ENCODE measurements at regions not wholly inside any gene's neighbourhood (a gene's known extent, or its start where the extent isn't known, plus 50 kb on each side); places are given as distances from the start of the nearest gene placed in this dataset.

DNA sequence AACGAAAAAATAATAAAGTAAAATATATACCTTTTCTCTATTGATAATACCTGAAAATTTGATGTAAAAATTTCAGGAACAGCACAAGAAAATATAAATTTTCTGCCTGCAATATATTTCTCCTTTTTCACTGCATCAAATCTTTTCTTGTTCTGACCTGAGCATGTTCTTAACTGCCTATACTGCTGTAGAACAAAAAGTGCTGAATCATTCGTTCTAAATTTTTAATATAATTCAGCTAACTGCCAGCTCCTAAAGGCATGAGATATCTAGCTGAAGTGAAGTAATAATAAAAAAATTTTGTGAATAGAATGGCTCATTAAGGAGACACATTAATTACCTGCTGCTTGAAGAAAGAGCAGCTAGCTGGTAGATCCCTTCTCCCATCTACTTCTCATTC is 188.6 kb upstream of the FKBP1C start:
- TF ChIP-seq, protein P1, sequence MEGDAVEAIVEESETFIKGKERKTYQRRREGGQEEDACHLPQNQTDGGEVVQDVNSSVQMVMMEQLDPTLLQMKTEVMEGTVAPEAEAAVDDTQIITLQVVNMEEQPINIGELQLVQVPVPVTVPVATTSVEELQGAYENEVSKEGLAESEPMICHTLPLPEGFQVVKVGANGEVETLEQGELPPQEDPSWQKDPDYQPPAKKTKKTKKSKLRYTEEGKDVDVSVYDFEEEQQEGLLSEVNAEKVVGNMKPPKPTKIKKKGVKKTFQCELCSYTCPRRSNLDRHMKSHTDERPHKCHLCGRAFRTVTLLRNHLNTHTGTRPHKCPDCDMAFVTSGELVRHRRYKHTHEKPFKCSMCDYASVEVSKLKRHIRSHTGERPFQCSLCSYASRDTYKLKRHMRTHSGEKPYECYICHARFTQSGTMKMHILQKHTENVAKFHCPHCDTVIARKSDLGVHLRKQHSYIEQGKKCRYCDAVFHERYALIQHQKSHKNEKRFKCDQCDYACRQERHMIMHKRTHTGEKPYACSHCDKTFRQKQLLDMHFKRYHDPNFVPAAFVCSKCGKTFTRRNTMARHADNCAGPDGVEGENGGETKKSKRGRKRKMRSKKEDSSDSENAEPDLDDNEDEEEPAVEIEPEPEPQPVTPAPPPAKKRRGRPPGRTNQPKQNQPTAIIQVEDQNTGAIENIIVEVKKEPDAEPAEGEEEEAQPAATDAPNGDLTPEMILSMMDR (optimal IDR thresholded peaks at IDR 0.05 in 1 of 3, IDR thresholded peaks at IDR 0.05 in 1 of 3, conservative IDR thresholded peaks at IDR 0.05 in 1 of 3; ENCODE audit: extremely low read depth in 1 of 3, insufficient read depth in 2 of 3, low read length in 3 of 3) = no peak
- TF ChIP-seq EZH2 (IDR thresholded peaks at IDR 0.05; ENCODE audit: low read length) = no peak
